GM23338 (cell line): ENCODE measurements at regions not wholly inside any gene's neighbourhood (a gene's known extent, or its start where the extent isn't known, plus 50 kb on each side); places are given as distances from the start of the nearest gene placed in this dataset.

Experiments used
- ATAC-seq: fragments of 200-7000 bp; cut with Tn5 transposase; 3 replicates; pipeline ENCODE4 v1.9.1; 2020
- DNase-seq: peaks from one replicate; pipeline ENCODE4 v3.0.0-alpha.2; 2015; ENCODE audit warnings: low spot score
- H2AFZ ChIP-seq: fragments of 200-600 bp; sonication (generic); 2 replicates; pipeline ENCODE4 v1.8.0; 2016; ENCODE audit warnings: antibody characterized with exemption, mild to moderate bottlenecking, moderate library complexity
- H3F3A ChIP-seq: fragments of 200-600 bp; sonication (generic); replicated peaks from 2 replicates; pipeline ENCODE4 v1.8.0; 2017; ENCODE audit warnings: antibody characterized with exemption, mixed run types, low read depth
- H3K27ac ChIP-seq: fragments of 200-600 bp; sonication (generic); 2 replicates; pipeline ENCODE4 v1.6.1; 2016; ENCODE audit warnings: low read depth
- H3K27me3 ChIP-seq: fragments of 200-600 bp; sonication (generic); 2 replicates; pipeline ENCODE4 v1.8.0; 2016; ENCODE audit warnings: mild to moderate bottlenecking, mixed run types, moderate library complexity; ENCODE audit not compliant: insufficient read depth
- H3K36me3 ChIP-seq: fragments of 200-600 bp; sonication (generic); 2 replicates; pipeline ENCODE4 v1.8.0; 2016; ENCODE audit warnings: mild to moderate bottlenecking; ENCODE audit not compliant: insufficient read depth
- H3K4me1 ChIP-seq: fragments of 200-600 bp; sonication (generic); 2 replicates; pipeline ENCODE4 v1.8.0; 2016; ENCODE audit warnings: mild to moderate bottlenecking, moderate library complexity; ENCODE audit not compliant: insufficient read depth
- H3K4me2 ChIP-seq: fragments of 200-600 bp; sonication (generic); 2 replicates; pipeline ENCODE4 v1.7.1; 2017; ENCODE audit warnings: mixed run types
- H3K4me3 ChIP-seq: fragments of 200-600 bp; sonication (generic); 2 replicates; pipeline ENCODE4 v1.6.1; 2016; ENCODE audit warnings: mixed run types
- H3K79me2 ChIP-seq: fragments of 200-600 bp; sonication (generic); replicated peaks from 2 replicates; pipeline ENCODE4 v1.8.0; 2017; ENCODE audit warnings: mild to moderate bottlenecking; ENCODE audit not compliant: insufficient read depth
- H3K9me2 ChIP-seq: fragments of 200-600 bp; sonication (generic); 2 replicates; pipeline ENCODE4 v1.8.0; 2017; ENCODE audit not compliant: insufficient read depth
- H4K20me1 ChIP-seq: fragments of 200-600 bp; sonication (generic); replicated peaks from 2 replicates; pipeline ENCODE4 v1.8.0; 2017; ENCODE audit warnings: mild to moderate bottlenecking; ENCODE audit not compliant: insufficient read depth
- H3K27ac Mint-ChIP-seq: 2 replicates; pipeline ENCODE4 v1.8.0; 2020; ENCODE audit warnings: inconsistent platforms, mild to moderate bottlenecking, moderate library complexity, mixed read lengths
- H3K27me3 Mint-ChIP-seq: 3 replicates; pipeline ENCODE4 v1.8.0; 2022; ENCODE audit warnings: low read depth, mild to moderate bottlenecking, moderate library complexity, mixed read lengths, inconsistent platforms; ENCODE audit not compliant: insufficient read depth, poor library complexity
- H3K36me3 Mint-ChIP-seq: 3 replicates; pipeline ENCODE4 v1.8.0; 2021; ENCODE audit warnings: low read depth, mild to moderate bottlenecking, inconsistent platforms, moderate library complexity, mixed read lengths
- H3K4me1 Mint-ChIP-seq: 3 replicates; pipeline ENCODE4 v1.8.0; 2020; ENCODE audit warnings: mild to moderate bottlenecking, inconsistent platforms, mixed read lengths
- H3K4me3 Mint-ChIP-seq: 3 replicates; pipeline ENCODE4 v1.8.0; 2021; ENCODE audit warnings: moderate library complexity, mild to moderate bottlenecking, inconsistent platforms, mixed read lengths
- H3K9me3 Mint-ChIP-seq: 3 replicates; pipeline ENCODE4 v1.8.0; 2020; ENCODE audit warnings: moderate library complexity, mild to moderate bottlenecking, inconsistent platforms, mixed read lengths
- CREB1 ChIP-seq: fragments of 250-450 bp; sonication (Bioruptor Pico); IDR thresholded peaks from 2 replicates; pipeline ENCODE4 v1.5.0; 2020; ENCODE audit warnings: low read depth, mild to moderate bottlenecking, moderate library complexity
- ETS1 ChIP-seq: IDR thresholded peaks from 2 replicates; pipeline ENCODE4 v1.6.1; 2016; ENCODE audit warnings: antibody characterized with exemption
- EZH2 ChIP-seq: fragments of 200-600 bp; sonication (generic); IDR thresholded peaks from one replicate; pipeline ENCODE4 v1.8.0; 2017; ENCODE audit warnings: antibody characterized with exemption, mild to moderate bottlenecking, low read depth; ENCODE audit not compliant: unreplicated experiment
- EZH2phosphoT487 ChIP-seq: fragments of 200-600 bp; sonication (generic); IDR thresholded peaks from one replicate; pipeline ENCODE4 v1.8.1; 2018; ENCODE audit warnings: antibody characterized with exemption; ENCODE audit not compliant: unreplicated experiment
- JUNB ChIP-seq: IDR thresholded peaks from one replicate; pipeline ENCODE4 v1.6.1; 2016; ENCODE audit warnings: antibody characterized with exemption; ENCODE audit not compliant: unreplicated experiment
- NANOG ChIP-seq: IDR thresholded peaks from 2 replicates; pipeline ENCODE4 v1.6.1; 2016; ENCODE audit warnings: antibody characterized with exemption, borderline replicate concordance
- ZNF114 ChIP-seq: fragments of 250-450 bp; sonication (Bioruptor Pico); IDR thresholded peaks from 2 replicates; pipeline ENCODE4 v1.5.0; 2020; ENCODE audit warnings: mild to moderate bottlenecking, moderate library complexity
- ZNF331 ChIP-seq: fragments of 250-450 bp; sonication (Bioruptor Pico); IDR thresholded peaks from 2 replicates; pipeline ENCODE4 v1.5.0; 2020; ENCODE audit warnings: low read depth, mild to moderate bottlenecking, moderate library complexity
- ZNF462 ChIP-seq: fragments of 250-450 bp; sonication (Bioruptor Pico); IDR thresholded peaks from 2 replicates; pipeline ENCODE4 v1.5.0; 2020; ENCODE audit warnings: mild to moderate bottlenecking, moderate library complexity

- TF ChIP-seq ZNF462 (CRISPR knock-in tag), result no peak
- no peak for TF ChIP-seq EZH2
- no peak for TF ChIP-seq JUNB
- TF ChIP-seq ZNF114 (CRISPR knock-in tag), result no peak
- no peak for TF ChIP-seq EZH2phosphoT487
- TF ChIP-seq NANOG, result no peak
- no peak for TF ChIP-seq ZNF331 (CRISPR knock-in tag)
- no peak for TF ChIP-seq CREB1 (CRISPR knock-in tag)
- TF ChIP-seq ETS1, result no peak
Measured at GRCh38 chr5:8233479-8233878, 364.5 kb downstream of the MTRR start (continued).

- Histone ChIP-seq H3F3A (no peaks in the 10 kb centered on the region), H4K20me1 (no peaks in the 10 kb centered on the region), H3K4me2 (no peak overlapping the region), H3K9me2 (no peaks in the 10 kb centered on the region), H3K27me3 (no peaks in the 10 kb centered on the region), H2AFZ (no peak overlapping the region), H3K27ac (no peak overlapping the region), H3K36me3 (no peaks in the 10 kb centered on the region), H3K4me3 (no peak overlapping the region), H3K79me2 (no peaks in the 10 kb centered on the region), H3K4me1 (no peaks in the 10 kb centered on the region)
- H3K9me3 Mint-ChIP-seq, result no peaks in the 10 kb centered on the region
- H3K27ac Mint-ChIP-seq, result no peak overlapping the region
- no peaks in the 10 kb centered on the region for H3K4me1 Mint-ChIP-seq
- no peak for ATAC-seq
- H3K27me3 Mint-ChIP-seq, result no peaks in the 10 kb centered on the region
- no peak overlapping the region for H3K4me3 Mint-ChIP-seq
- no peak for DNase-seq
- no peaks in the 10 kb centered on the region for H3K36me3 Mint-ChIP-seq
- TF ChIP-seq CREB1 (CRISPR knock-in tag), result no peak
- no peak for TF ChIP-seq EZH2
- TF ChIP-seq ZNF462 (CRISPR knock-in tag), result no peak
- TF ChIP-seq ZNF114 (CRISPR knock-in tag), result no peak
Measured at GRCh38 chr5:8234179-8234770, 365.3 kb downstream of the MTRR start.
